CD4-positive, alpha-beta T cell treated with Interleukin-6 for 4 hours (primary cell): ENCODE measurements at regions not wholly inside any gene's neighbourhood (a gene's known extent, or its start where the extent isn't known, plus 50 kb on each side); places are given as distances from the start of the nearest gene placed in this dataset.
"Not testable (repeated sequence)": the region's sequence is repeated elsewhere in the genome, so short reads cannot be mapped to it uniquely, and the experiment has no call there.

ENCODE experiments used
- DNase-seq: peaks from one replicate; pipeline ENCODE4 v3.0.0-alpha.2; 2020; ENCODE audit warnings: mixed read lengths

DNA sequence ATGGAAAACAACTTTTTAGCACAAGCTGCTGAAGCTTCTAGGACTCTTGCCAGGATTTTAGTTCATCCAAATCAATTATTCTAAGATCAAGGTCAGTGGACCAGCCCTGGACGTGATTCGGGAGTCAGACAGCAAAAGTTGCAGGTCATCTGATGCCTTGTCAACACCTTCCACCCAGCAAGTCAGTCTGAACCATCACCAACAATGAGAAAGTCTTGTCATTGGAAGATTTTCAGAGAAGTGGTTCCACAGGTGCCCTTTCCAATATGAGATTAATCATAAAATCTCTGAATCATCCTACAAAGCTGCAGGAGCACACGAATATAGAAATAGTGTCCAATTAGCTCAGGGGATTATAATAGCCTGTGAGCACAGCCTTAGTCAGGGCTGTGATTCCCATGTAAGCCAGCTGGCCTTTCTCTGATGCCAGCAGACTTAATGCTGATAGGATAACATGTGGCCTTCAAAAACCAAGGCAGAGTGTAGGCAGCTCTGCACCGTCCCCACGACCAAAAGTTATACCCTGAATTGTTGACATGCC is 445.0 kb upstream of the TRPC7 start:
- no peak for DNase-seq

GRCh38 chr5:136809382-136809781 is 444.0 kb upstream of the TRPC7 start:
- no peak for DNase-seq

- DNase-seq = no peak
Measured at GRCh38 chr5:136808756-136809155, 443.4 kb upstream of the TRPC7 start.

GRCh38 chr5:136805466-136805865 is 440.1 kb upstream of the TRPC7 start:
- no peak for DNase-seq

GRCh38 chr5:136802383-136802782 is 437.0 kb upstream of the TRPC7 start:
- no peak for DNase-seq

- DNase-seq = no peak
Measured at GRCh38 chr5:136799806-136800372, 434.5 kb upstream of the TRPC7 start.

GRCh38 chr5:136793300-136793699 is 428.0 kb upstream of the TRPC7 start:
- DNase-seq = no peak

GRCh38 chr5:136781464-136781863 is 416.1 kb upstream of the TRPC7 start:
- DNase-seq = no peak

DNA sequence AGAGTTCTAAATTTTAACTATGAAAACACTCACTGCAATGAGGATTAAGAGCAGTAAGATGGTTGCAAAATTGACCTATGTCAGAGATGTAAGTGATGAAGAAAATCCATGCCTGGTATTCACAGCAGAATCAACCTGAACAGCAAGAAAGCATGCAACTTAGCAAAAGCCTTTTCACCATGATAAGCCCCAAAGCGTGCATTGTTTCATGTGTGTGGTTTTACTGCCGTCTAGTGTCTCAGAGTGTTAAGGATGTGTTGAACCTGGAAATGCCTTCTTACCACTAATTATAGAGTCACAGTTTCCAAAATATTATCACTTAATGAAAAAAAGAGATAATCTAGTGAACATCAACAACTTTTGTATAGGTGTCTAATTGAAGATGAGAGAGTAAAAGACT is 415.2 kb upstream of the TRPC7 start:
- DNase-seq = no peak

DNA sequence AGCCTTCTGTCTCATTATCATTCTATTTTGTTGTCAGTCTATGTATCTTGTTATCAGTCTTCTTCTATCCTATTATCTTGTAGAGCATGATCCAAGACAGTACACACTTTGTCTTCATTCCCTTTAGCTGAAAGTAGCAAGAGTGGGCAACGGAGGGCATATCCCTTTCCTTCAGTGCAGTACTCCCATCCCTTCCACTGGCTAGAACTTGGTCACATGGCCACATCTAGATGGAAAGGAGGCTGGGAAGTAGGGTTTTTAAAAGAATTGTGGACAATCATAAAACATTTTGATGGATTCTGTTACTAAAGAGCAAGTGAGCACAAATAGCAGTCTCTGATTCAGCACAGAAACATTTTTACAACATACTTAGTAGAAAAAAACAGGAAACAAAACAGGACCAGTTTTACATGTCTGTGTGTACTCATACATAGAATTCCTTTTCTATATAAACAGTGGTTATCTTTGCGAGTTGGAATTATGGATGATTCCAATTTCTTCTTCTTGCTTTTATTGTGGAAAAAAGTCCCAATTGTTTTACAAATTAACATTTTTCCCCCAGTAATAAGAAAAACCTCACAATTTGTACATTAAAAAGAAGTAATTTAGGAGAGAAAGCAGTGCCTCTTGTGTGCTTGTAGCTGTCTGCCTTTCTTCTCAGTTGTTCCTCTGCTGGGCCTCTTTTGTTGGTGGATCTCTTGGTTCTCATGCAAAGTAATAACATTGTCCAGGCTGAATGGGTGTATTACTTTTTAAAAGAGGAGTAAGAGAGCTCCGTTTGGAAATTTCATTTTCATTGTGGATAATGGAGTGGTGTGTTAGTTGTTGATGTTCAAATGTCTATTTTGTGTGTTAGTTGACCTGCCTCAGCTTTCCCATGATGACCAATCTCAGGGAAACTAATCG is 410.9 kb upstream of the TRPC7 start:
- no peak for DNase-seq

- DNase-seq = no peak
Measured at GRCh38 chr5:136772491-136772890, 407.1 kb upstream of the TRPC7 start.

DNA sequence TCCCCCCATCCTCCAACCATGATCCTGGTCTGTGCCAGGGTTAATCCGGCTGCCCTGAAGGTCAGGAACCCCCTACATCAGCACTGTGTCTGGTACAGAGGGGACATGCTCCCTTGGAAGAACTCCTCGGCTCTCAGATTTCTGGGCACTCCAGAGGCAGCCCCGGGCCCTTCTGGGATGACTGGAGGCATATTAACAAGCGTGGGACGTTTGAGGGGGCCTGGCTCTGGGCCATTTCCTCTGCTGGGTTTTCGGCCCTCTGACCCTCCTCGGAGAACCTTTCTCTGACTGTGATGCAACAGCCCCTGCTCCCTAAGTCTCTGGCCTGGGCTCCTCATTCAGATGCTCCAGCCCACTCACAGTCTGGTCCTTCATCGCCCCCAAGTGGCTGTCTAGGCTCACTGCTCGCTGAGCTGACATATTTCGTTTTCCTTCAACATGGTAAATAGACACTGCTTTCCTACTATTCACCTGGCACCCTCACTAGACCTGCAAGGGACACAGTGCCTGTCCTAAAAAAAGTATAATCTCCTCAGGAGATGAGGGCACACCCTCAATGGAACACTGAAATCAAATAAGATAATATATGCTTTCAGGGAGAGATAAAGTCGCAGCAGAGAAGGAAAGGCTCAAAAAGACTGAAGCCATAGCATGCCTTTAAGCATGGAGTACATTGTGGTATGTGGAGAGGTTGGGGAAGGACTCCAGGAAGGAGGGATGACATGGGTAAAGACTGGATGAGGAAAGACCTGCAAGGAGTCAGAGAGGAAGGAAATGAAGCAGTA is 404.7 kb upstream of the TRPC7 start:
- DNase-seq = no peak

DNA sequence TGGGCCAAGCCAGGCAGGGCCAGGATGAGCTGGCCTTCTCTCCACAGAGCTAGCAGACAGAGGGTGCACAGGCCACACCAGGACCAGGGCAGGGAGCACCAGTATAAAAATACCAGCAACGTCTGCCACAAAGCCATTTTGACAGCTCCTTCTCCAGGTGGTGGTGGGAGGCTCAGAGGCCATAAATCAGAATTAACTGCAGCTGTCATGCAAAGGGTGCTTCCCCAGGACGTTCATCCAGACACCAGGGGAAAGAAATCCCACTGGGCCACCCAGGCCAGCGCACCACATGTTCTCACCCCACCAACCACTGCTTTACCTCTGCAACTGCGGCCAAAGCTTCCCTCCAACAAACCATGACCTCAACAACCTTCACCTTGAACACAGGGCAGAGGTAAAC is 403.7 kb upstream of the TRPC7 start:
- no peak for DNase-seq

GRCh38 chr5:136768457-136768856 is 403.1 kb upstream of the TRPC7 start:
- no peak for DNase-seq

DNA sequence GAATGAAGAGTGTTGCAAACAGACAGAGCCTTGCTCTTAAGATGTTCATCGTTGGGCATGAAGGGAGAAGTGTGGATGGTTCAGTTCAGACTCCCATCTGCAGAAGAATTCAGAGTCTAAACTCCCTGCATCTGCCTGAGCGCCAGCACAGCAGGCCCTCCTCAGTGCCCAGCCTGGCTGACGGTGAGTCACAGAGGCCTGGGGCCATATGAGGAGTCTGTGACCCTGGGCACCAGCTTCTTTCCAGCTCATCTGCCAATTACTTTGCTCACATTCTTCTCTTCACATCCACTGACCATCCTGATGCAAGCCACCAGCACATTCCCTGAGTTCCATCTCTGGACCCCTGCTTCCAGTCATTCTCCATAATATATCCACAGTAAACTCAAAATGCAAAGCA is 401.1 kb upstream of the TRPC7 start:
- DNase-seq = no peak

GRCh38 chr5:136764601-136765000 is 399.3 kb upstream of the TRPC7 start:
- no peak for DNase-seq

- no peak for DNase-seq
Measured at GRCh38 chr5:136763548-136763947, 398.2 kb upstream of the TRPC7 start.

DNA sequence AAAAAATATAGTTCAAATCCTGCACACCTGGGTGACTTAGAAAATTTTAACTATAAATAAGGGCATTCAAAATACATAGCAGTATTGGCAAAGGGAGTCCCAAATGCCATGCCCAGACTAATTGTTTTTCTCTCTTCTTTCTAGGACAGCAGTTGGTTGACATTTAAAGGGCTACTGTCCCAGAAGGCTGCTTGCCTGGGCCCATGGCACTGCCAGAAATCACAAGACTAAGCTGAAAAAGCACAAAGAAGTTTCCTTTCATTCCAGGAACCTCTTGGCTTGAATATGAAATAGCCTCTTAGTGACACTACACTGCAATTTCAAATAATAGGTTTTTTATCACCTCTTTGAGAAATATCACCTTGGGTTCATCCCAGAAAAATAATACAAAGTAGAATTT is 388.9 kb upstream of the TRPC7 start:
- DNase-seq = no peak

DNA sequence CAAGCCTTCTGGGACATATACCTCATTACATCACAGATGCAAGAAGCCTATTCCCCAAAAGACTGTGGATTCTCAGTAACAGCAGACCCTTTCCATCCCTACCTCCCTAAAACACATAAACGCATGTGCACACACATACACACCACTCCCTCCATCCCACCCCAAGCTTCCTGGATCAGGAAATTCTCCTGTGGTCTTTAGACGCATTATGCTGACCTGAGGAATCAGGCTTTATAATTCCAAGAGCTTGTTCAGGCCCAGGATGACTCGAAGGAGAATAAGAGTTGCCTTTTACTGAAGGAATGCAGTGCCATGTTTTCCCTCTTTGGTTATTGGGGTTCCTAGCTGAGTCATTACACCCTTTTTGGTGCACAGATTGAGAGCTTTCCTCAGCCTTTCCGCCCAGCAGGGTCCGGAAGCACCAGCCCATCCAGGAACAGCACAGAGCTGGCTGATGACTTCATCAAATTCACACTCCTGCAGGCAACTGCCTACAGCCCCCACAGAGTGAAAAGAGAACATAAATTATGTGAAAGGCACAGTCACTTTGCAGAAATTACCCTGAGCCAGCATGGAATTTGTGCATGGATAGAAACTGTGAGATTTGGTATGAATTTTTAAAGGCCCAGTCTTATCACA is 385.0 kb upstream of the TRPC7 start:
- DNase-seq = no peak

- no peak for DNase-seq
Measured at GRCh38 chr5:136749016-136749415, 383.7 kb upstream of the TRPC7 start.

DNA sequence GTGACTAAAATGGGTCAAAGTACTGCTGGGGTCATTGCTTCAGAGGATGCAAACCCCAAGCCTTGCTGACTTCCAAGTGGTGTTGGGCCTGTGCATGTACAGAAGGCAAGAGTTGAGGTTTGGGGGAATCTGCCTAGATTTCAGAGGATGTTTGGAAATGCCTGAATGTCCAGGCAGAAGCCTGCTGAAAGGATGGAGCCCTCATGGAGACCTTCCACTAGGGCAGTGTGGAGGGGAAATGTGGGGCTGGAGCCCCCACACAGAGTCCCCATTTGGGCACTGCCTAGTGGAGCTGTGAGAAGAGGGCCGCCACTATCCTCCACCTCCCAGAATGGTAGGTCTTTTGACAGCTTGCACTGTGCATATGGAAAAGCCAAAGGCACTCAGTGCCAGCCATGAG is 377.7 kb upstream of the TRPC7 start:
- DNase-seq = no peak

GRCh38 chr5:136740228-136740627 is 374.9 kb upstream of the TRPC7 start:
- DNase-seq = no peak

- not testable (repeated sequence) for DNase-seq
Measured at GRCh38 chr5:136739271-136739670, 373.9 kb upstream of the TRPC7 start.
